GM18511 (cell line): ENCODE measurements at regions not wholly inside any gene's neighbourhood (a gene's known extent, or its start where the extent isn't known, plus 50 kb on each side); places are given as distances from the start of the nearest gene placed in this dataset.

Source experiments
- ATAC-seq: cut with Tn5 transposase; IDR thresholded peaks from one replicate; pipeline ENCODE4 v1.9.1; 2021; ENCODE audit warnings: mild to moderate bottlenecking, moderate library complexity; ENCODE audit not compliant: unreplicated experiment

GRCh38 chr2:216320852-216321251, 51.4 kb downstream of the MARCHF4 start:
- ATAC-seq, result no peak

- ATAC-seq, result no peak
Measured at GRCh38 chr2:216319771-216320170, 52.5 kb downstream of the MARCHF4 start.

- no peak for ATAC-seq
Measured at GRCh38 chr2:216318521-216318874, 53.8 kb downstream of the MARCHF4 start.

- no peak for ATAC-seq
Measured at GRCh38 chr2:216317831-216318520, 54.3 kb downstream of the MARCHF4 start.

GRCh38 chr2:216316743-216317142, 55.5 kb downstream of the MARCHF4 start:
- ATAC-seq, result no peak

GRCh38 chr2:216315802-216316603, 56.3 kb downstream of the MARCHF4 start:
- no peak for ATAC-seq

GRCh38 chr2:216312441-216312840, 59.8 kb downstream of the MARCHF4 start:
- ATAC-seq, result no peak

- ATAC-seq, result no peak
Measured at GRCh38 chr2:216308576-216308975, 63.7 kb downstream of the MARCHF4 start.

GRCh38 chr2:216307496-216307895, 64.8 kb downstream of the MARCHF4 start:
- ATAC-seq, result no peak

- ATAC-seq, result no peak
Measured at GRCh38 chr2:216306868-216307267, 65.4 kb downstream of the MARCHF4 start.

GRCh38 chr2:216305574-216305973, 66.7 kb downstream of the MARCHF4 start:
- no peak for ATAC-seq

GRCh38 chr2:216302981-216303676, 69.2 kb downstream of the MARCHF4 start:
- ATAC-seq, result no peak

- no peak for ATAC-seq
Measured at GRCh38 chr2:216300906-216301305, 71.4 kb downstream of the MARCHF4 start.

GRCh38 chr2:216299588-216299987, 72.7 kb downstream of the MARCHF4 start:
- ATAC-seq, result no peak

- no peak for ATAC-seq
Measured at GRCh38 chr2:216298719-216299495, 73.4 kb downstream of the MARCHF4 start.

GRCh38 chr2:216296856-216297255, 75.4 kb downstream of the MARCHF4 start:
- no peak for ATAC-seq

GRCh38 chr2:216294305-216294704, 78.0 kb downstream of the MARCHF4 start:
- ATAC-seq, result no peak

GRCh38 chr2:216293883-216294282, 78.4 kb downstream of the MARCHF4 start:
- no peak for ATAC-seq

- ATAC-seq, result no peak
Measured at GRCh38 chr2:216292886-216293301, 79.4 kb downstream of the MARCHF4 start.

- no peak for ATAC-seq
Measured at GRCh38 chr2:216292475-216292874, 79.8 kb downstream of the MARCHF4 start.

GRCh38 chr2:216289470-216289869, 82.8 kb downstream of the MARCHF4 start:
- no peak for ATAC-seq
